ENCODE measurements at regions not wholly inside any gene's neighbourhood (a gene's known extent, or its start where the extent isn't known, plus 50 kb on each side); places are given as distances from the start of the nearest gene placed in this dataset.
"Not testable (repeated sequence)": the region's sequence is repeated elsewhere in the genome, so short reads cannot be mapped to it uniquely, and the experiment has no call there.

DNA sequence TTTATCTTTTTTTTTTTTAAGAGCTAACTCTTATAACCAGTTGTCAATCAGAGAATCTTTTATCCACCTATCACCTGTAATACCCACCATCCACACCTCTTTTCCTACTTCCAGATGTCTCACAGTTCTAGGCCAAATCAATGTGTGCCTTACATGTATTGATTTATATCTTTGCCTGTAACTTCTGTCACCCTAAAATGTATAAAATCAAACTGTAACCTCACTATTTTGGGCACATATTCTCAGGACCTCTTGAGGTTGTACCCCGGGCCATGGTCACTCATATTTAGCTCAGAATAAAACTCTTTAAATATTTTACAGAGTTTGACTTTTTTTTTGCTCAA lies 404.7 kb upstream of the RORB start:
- no peak overlapping the region for H3K27ac Mint-ChIP-seq (ENCODE audit: unreplicated experiment)
- no peaks in the 10 kb centered on the region for H3K36me3 Mint-ChIP-seq (ENCODE audit: low read depth, unreplicated experiment)
- H3K27me3 Mint-ChIP-seq (ENCODE audit: unreplicated experiment): peaks cover 3% of the 10 kb centered on the region
- H3K4me1 Mint-ChIP-seq (ENCODE audit: unreplicated experiment): no peaks in the 10 kb centered on the region
- H3K9me3 Mint-ChIP-seq (ENCODE audit: unreplicated experiment): no peaks in the 10 kb centered on the region
- TF ChIP-seq, protein P1, sequence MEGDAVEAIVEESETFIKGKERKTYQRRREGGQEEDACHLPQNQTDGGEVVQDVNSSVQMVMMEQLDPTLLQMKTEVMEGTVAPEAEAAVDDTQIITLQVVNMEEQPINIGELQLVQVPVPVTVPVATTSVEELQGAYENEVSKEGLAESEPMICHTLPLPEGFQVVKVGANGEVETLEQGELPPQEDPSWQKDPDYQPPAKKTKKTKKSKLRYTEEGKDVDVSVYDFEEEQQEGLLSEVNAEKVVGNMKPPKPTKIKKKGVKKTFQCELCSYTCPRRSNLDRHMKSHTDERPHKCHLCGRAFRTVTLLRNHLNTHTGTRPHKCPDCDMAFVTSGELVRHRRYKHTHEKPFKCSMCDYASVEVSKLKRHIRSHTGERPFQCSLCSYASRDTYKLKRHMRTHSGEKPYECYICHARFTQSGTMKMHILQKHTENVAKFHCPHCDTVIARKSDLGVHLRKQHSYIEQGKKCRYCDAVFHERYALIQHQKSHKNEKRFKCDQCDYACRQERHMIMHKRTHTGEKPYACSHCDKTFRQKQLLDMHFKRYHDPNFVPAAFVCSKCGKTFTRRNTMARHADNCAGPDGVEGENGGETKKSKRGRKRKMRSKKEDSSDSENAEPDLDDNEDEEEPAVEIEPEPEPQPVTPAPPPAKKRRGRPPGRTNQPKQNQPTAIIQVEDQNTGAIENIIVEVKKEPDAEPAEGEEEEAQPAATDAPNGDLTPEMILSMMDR (IDR thresholded peaks at IDR 0.05; ENCODE audit: unreplicated experiment): no peak
- H3K4me3 Mint-ChIP-seq (ENCODE audit: unreplicated experiment): no peak overlapping the region
- DNase-seq (ENCODE audit: low spot score): no peak

DNA sequence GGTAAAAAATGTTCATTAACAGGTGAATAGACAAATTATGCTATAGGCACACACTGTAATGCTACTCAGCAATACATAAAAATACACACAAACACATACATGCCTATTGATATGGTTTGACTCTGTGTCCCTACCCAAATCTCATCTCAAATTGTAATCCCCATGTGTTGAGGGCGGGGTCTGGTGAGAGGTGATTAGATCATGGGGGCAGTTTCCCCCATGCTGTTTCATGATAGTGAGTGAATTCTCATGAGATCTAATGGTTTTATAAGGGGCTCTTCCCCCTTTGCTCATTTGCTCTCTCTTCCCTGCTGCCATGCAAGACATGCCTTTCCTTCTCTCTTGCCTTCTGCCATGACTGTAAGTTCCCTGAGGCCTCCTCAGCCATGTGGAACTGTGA lies 403.1 kb upstream of the RORB start:
- H3K36me3 Mint-ChIP-seq (ENCODE audit: low read depth, unreplicated experiment); H3K9me3 Mint-ChIP-seq (ENCODE audit: unreplicated experiment); DNase-seq (ENCODE audit: low spot score); H3K4me3 Mint-ChIP-seq (ENCODE audit: unreplicated experiment); H3K27me3 Mint-ChIP-seq (ENCODE audit: unreplicated experiment); H3K27ac Mint-ChIP-seq (ENCODE audit: unreplicated experiment); H3K4me1 Mint-ChIP-seq (ENCODE audit: unreplicated experiment): not testable (repeated sequence)

DNA sequence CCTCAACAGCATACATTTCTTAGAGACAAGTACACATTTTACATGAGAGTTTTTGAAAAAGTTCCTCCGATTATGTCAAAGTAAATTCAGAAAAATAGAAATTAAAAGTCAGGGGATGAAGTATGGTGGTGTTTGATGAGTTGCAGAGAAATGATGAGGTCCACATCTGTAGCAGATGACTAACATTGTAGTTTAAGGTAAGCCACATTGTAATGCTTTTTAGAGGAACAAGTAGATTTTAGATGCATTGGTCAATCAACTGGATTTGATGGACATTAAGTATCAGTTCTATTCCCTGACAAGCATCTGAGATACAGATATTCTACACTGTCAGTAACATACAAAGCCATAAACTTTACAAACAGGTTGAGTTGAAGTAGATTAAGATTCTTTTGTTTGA lies 402.4 kb upstream of the RORB start:
- no peaks in the 10 kb centered on the region for H3K27me3 Mint-ChIP-seq (ENCODE audit: unreplicated experiment)
- no peaks in the 10 kb centered on the region for H3K9me3 Mint-ChIP-seq (ENCODE audit: unreplicated experiment)
- no peak for DNase-seq (ENCODE audit: low spot score)
- no peak overlapping the region for H3K27ac Mint-ChIP-seq (ENCODE audit: unreplicated experiment)
- no peaks in the 10 kb centered on the region for H3K4me1 Mint-ChIP-seq (ENCODE audit: unreplicated experiment)
- no peak overlapping the region for H3K4me3 Mint-ChIP-seq (ENCODE audit: unreplicated experiment)
- TF ChIP-seq, protein P1 (IDR thresholded peaks at IDR 0.05; ENCODE audit: unreplicated experiment): no peak
- no peaks in the 10 kb centered on the region for H3K36me3 Mint-ChIP-seq (ENCODE audit: low read depth, unreplicated experiment)

DNA sequence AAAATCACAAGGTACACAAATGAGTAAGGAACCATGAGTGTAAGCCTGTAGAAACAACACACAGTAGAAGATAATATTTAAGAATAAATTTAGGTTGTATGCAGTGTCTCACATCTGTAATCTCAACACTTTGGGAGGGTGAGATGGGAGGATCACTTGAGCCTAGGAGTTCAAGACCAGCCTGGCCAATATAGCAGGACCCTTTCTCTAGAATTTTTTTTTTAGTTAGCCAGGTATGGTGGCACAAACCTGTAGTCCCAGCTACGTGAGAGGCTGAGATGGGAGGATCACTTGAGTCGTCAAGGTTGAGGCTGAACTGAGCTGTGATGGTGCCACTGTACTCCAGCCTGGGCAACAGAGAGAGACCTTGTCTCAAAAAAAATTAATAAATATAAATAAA lies 401.2 kb upstream of the RORB start:
- H3K9me3 Mint-ChIP-seq (ENCODE audit: unreplicated experiment): no peaks in the 10 kb centered on the region
- no peaks in the 10 kb centered on the region for H3K4me1 Mint-ChIP-seq (ENCODE audit: unreplicated experiment)
- no peaks in the 10 kb centered on the region for H3K27me3 Mint-ChIP-seq (ENCODE audit: unreplicated experiment)
- TF ChIP-seq, protein P1 (IDR thresholded peaks at IDR 0.05; ENCODE audit: unreplicated experiment): no peak
- DNase-seq (ENCODE audit: low spot score): no peak
- H3K4me3 Mint-ChIP-seq (ENCODE audit: unreplicated experiment): no peak overlapping the region
- no peak overlapping the region for H3K27ac Mint-ChIP-seq (ENCODE audit: unreplicated experiment)
- no peaks in the 10 kb centered on the region for H3K36me3 Mint-ChIP-seq (ENCODE audit: low read depth, unreplicated experiment)

DNA sequence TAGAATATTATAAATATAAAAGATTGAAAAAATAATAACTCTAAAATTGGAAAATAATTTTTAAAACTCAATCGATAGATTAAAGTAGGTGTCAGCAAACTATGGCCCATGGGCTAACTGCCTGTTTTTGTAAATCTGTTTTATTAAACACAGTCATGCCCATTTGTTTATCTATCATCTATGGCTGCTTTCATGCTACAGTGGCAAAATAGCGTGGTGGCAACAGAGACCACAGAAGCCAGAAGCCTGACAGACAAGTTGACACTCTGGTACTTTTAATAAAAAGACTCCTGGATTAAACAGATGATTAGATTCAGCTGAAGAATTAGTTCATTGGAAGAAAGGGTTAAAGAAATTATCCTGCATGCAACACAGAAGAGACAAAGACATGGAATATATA lies 400.7 kb upstream of the RORB start:
- H3K27me3 Mint-ChIP-seq (ENCODE audit: unreplicated experiment): no peaks in the 10 kb centered on the region
- no peak overlapping the region for H3K4me3 Mint-ChIP-seq (ENCODE audit: unreplicated experiment)
- TF ChIP-seq, protein P1 (IDR thresholded peaks at IDR 0.05; ENCODE audit: unreplicated experiment): no peak
- no peak for DNase-seq (ENCODE audit: low spot score)
- H3K36me3 Mint-ChIP-seq (ENCODE audit: low read depth, unreplicated experiment): no peaks in the 10 kb centered on the region
- no peaks in the 10 kb centered on the region for H3K9me3 Mint-ChIP-seq (ENCODE audit: unreplicated experiment)
- no peak overlapping the region for H3K27ac Mint-ChIP-seq (ENCODE audit: unreplicated experiment)
- no peaks in the 10 kb centered on the region for H3K4me1 Mint-ChIP-seq (ENCODE audit: unreplicated experiment)

DNA sequence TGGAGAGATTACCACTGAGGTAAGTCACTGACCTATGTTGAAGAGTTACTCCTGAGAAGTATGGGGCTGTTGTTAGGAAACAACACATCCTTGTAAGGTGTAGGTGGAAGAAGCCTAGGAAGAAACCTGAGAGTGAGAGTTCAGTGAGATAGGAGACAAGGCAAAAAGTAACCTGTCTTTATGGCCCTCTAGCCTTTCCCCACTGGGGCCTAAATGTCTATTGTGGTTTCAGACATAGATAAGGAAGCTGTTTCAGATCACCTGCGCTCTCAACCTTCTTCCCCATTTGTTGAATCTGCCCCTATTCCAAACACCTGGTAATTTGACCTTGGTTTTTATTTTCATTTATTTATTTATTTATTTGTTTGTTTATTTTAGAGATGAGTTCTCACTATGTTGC lies 397.1 kb upstream of the RORB start:
- no peaks in the 10 kb centered on the region for H3K9me3 Mint-ChIP-seq (ENCODE audit: unreplicated experiment)
- H3K27me3 Mint-ChIP-seq (ENCODE audit: unreplicated experiment): no peaks in the 10 kb centered on the region

DNA sequence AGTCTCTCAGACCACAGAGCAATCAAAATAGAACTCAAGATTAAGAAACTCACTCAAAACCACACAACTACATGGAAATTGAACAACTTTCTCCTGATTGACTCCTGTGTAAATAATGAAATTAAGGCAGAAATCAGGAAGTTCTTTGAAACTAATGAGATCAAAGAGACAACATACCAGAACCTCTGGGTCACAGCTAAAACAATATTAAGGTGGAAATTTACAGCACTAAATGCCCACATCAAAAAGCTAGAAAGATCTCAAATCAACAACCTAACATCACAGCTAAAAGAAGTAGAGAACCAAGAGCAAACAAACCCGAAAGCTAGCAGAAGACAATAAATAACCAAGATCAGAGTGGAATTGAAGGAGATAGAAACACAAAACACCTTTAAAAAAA lies 395.0 kb upstream of the RORB start:
- H3K4me3 Mint-ChIP-seq (ENCODE audit: unreplicated experiment); DNase-seq (ENCODE audit: low spot score); H3K27ac Mint-ChIP-seq (ENCODE audit: unreplicated experiment); H3K4me1 Mint-ChIP-seq (ENCODE audit: unreplicated experiment); H3K9me3 Mint-ChIP-seq (ENCODE audit: unreplicated experiment); H3K36me3 Mint-ChIP-seq (ENCODE audit: low read depth, unreplicated experiment); H3K27me3 Mint-ChIP-seq (ENCODE audit: unreplicated experiment): not testable (repeated sequence)

More for the DNA sequence above, 397.1 kb upstream of the RORB start:
- DNase-seq (ENCODE audit: low spot score): no peak
- TF ChIP-seq, protein P1 (IDR thresholded peaks at IDR 0.05; ENCODE audit: unreplicated experiment): no peak
- H3K36me3 Mint-ChIP-seq (ENCODE audit: low read depth, unreplicated experiment): no peaks in the 10 kb centered on the region
- H3K4me1 Mint-ChIP-seq (ENCODE audit: unreplicated experiment): no peaks in the 10 kb centered on the region
- no peak overlapping the region for H3K27ac Mint-ChIP-seq (ENCODE audit: unreplicated experiment)
- no peak overlapping the region for H3K4me3 Mint-ChIP-seq (ENCODE audit: unreplicated experiment)
